Nephron progenitor cell (in vitro differentiated cells): ENCODE measurements at regions not wholly inside any gene's neighbourhood (a gene's known extent, or its start where the extent isn't known, plus 50 kb on each side); places are given as distances from the start of the nearest gene placed in this dataset.

Source experiments
- DNase-seq: peaks from one replicate; pipeline ENCODE4 v3.0.0; 2021
- H3K27ac Mint-ChIP-seq: 2 replicates; pipeline ENCODE4 v1.8.0; 2021; ENCODE audit warnings: mild to moderate bottlenecking, moderate library complexity, mixed read lengths
- H3K27me3 Mint-ChIP-seq: 2 replicates; pipeline ENCODE4 v1.8.0; 2021; ENCODE audit warnings: mild to moderate bottlenecking, low read depth, mixed read lengths; ENCODE audit not compliant: poor library complexity
- H3K36me3 Mint-ChIP-seq: 2 replicates; pipeline ENCODE4 v1.8.0; 2021; ENCODE audit warnings: low read depth, mixed read lengths
- H3K4me1 Mint-ChIP-seq: 2 replicates; pipeline ENCODE4 v1.8.0; 2021; ENCODE audit warnings: mixed read lengths
- H3K4me3 Mint-ChIP-seq: 2 replicates; pipeline ENCODE4 v1.8.0; 2021; ENCODE audit warnings: mild to moderate bottlenecking, moderate library complexity, mixed read lengths
- H3K9me3 Mint-ChIP-seq: 2 replicates; pipeline ENCODE4 v1.8.0; 2021; ENCODE audit warnings: mild to moderate bottlenecking, moderate library complexity, mixed read lengths
- TF ChIP-seq, protein P1 (sequence below): fragments of 200-600 bp; sonication (generic); IDR thresholded peaks from 2 replicates; pipeline ENCODE4 v1.5.0; 2021; ENCODE audit warnings: antibody characterized with exemption

DNA sequence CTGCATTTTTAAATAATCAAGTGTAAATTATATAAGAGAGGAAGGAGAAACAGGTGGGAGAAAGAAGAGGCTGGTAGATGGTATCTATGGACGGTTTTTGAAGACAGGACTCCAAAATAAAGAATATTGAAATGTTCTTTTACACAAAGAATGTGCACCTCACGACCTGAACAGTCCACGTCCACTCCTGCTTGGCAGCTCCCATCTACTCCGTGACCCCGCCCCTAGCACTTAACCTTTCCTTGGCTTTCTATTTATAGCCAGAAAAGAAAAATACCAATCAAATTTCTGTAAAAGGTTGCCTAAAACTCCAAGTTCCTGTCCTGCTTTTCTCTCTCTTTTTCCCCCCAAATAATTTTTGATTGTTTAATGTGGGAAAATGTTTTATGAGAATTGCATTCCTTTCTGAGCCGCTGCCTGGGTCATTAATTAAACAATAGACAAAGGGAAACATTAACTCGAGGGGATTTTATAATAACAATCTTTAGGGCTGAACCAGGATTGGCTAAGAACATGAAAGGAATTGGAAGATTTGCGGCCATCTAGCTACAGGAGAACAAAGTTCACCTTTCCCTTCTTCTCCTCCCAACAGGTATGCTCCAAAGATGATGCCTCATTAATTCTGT is 173.6 kb upstream of the MAP3K1 start:
- DNase-seq = no peak
- Mint-ChIP-seq H3K27me3 (peaks cover 3% of the 10 kb centered on the region), H3K9me3 (no peaks in the 10 kb centered on the region), H3K4me3 (no peak overlapping the region), H3K36me3 (no peaks in the 10 kb centered on the region), H3K27ac (no peak overlapping the region), H3K4me1 (peaks cover 44% of the 10 kb centered on the region)
- TF ChIP-seq, protein P1, sequence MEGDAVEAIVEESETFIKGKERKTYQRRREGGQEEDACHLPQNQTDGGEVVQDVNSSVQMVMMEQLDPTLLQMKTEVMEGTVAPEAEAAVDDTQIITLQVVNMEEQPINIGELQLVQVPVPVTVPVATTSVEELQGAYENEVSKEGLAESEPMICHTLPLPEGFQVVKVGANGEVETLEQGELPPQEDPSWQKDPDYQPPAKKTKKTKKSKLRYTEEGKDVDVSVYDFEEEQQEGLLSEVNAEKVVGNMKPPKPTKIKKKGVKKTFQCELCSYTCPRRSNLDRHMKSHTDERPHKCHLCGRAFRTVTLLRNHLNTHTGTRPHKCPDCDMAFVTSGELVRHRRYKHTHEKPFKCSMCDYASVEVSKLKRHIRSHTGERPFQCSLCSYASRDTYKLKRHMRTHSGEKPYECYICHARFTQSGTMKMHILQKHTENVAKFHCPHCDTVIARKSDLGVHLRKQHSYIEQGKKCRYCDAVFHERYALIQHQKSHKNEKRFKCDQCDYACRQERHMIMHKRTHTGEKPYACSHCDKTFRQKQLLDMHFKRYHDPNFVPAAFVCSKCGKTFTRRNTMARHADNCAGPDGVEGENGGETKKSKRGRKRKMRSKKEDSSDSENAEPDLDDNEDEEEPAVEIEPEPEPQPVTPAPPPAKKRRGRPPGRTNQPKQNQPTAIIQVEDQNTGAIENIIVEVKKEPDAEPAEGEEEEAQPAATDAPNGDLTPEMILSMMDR = no peak

DNA sequence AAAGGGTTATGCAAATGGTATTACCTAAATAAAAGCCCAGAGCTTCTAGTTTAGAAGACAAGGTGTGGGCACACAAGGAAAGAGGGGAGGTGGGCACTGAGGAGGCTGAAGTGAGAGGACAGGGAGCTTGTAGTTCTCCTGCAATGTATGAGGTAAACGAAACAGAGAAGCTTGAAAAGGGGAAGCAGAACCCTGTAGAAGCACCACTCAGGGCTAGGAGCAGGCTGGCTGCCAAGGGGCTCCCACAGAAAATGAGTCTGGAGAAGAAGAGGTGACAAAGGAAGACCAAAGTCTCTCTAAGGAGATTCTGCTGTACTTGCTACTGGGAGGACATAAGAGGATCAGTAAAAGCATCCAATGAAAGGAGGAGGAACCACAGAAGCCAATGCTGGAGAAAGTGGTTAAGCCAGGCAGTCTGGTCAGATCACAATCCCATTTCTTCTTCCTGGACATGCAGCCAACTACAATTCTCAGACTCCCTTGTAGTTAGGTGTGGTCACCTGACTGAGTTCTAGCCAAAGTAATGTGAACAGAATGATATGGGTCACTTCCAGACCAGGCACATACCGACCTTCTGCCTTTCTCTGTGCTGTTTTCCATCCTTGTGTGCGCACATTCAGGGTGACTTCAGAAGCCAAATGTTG is 174.5 kb upstream of the MAP3K1 start:
- Mint-ChIP-seq H3K36me3 (no peaks in the 10 kb centered on the region), H3K27ac (no peak overlapping the region), H3K9me3 (no peaks in the 10 kb centered on the region), H3K4me1 (peaks cover 51% of the 10 kb centered on the region), H3K4me3 (no peak overlapping the region), H3K27me3 (peaks cover 3% of the 10 kb centered on the region)
- TF ChIP-seq, protein P1 = no peak
- no peak for DNase-seq

DNA sequence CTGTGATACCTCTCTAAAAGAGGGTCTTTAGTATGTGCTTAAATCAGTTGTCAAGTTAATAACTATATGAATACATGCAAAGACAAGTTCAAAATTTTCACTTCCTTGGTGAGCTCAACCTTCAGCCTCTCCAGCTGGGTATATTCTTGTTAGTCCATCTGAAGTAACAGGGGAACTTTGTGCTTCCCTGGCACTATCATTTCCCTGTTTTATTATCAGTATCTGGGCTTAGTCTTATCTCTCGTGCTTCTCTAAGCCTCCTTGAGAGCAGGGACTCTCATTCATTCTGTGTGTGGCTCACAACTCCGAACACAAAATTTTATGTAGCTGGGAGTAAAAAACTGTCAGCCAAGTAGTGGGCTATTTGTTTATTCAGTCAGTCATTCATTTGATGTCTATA is 175.9 kb upstream of the MAP3K1 start:
- H3K27ac Mint-ChIP-seq = no peak overlapping the region
- TF ChIP-seq, protein P1 = no peak
- peaks cover 58% of the 10 kb centered on the region for H3K4me1 Mint-ChIP-seq
- H3K4me3 Mint-ChIP-seq = no peak overlapping the region
- DNase-seq = no peak
- H3K27me3 Mint-ChIP-seq = peaks cover 3% of the 10 kb centered on the region
- no peaks in the 10 kb centered on the region for H3K9me3 Mint-ChIP-seq
- no peaks in the 10 kb centered on the region for H3K36me3 Mint-ChIP-seq

DNA sequence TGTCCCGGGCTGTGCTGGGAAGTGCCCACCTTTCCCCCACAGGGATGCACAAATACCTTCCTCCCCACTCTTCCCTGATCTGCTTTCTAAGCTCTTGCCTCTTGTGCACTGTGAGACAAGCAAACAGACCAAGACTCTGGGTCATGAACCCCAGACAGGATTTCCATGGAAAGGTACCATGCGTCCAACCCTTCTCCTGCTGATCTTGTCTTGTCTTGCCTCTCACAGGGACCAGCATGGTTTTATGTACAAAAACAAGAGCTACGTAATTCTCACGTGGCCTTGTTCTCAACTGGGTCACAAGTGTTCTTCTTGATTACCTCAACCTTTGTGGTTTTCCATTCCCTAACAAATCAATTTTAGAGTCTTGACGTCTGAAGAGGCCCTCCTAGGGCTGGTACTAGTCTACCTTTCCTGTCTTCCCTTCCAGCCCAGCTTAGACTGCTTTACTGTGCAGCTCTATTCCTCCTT is 176.5 kb upstream of the MAP3K1 start:
- Mint-ChIP-seq H3K9me3 (no peaks in the 10 kb centered on the region), H3K4me1 (peaks cover 63% of the 10 kb centered on the region), H3K27me3 (peaks cover 3% of the 10 kb centered on the region), H3K4me3 (no peak overlapping the region), H3K36me3 (no peaks in the 10 kb centered on the region), H3K27ac (no peak overlapping the region)
- TF ChIP-seq, protein P1 = no peak
- DNase-seq = no peak

DNA sequence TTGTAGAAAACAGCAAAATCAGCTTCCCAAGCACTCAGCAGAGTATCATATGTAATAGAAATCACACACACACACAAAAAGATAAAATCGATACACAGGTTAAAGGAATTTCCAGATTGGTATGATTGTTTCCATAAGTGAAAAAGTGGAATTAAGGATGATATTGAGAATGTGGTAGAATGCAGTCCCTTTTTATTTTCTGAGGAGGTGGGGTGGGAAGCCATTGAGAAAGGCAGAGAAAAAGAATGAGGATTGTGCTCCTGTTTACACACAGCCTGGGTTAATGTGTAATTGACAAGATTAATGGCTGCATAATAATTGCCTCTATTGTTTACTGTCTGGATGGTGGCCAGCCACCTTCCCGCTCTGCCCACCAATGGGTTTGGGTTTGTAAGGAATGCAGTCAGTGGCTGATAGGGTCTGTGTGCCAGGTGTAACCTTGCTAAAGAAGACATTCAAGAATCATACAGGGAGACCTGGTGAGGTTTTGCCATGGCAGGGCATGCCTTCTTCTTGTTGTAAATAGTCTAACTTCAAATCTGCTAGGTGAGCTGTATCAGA is 177.2 kb upstream of the MAP3K1 start:
- Mint-ChIP-seq H3K4me3 (no peak overlapping the region), H3K4me1 (peaks cover 65% of the 10 kb centered on the region), H3K27me3 (peaks cover 3% of the 10 kb centered on the region), H3K36me3 (no peaks in the 10 kb centered on the region), H3K27ac (no peak overlapping the region), H3K9me3 (no peaks in the 10 kb centered on the region)
- DNase-seq = no peak
- TF ChIP-seq, protein P1 = no peak
